Breast epithelium (tissue), 3 donors: ENCODE measurements at regions not wholly inside any gene's neighbourhood (a gene's known extent, or its start where the extent isn't known, plus 50 kb on each side); places are given as distances from the start of the nearest gene placed in this dataset.

ENCODE experiments used
- POLR2A ChIP-seq: fragments of 450-650 bp; IDR thresholded peaks from one replicate; pipeline ENCODE4 v1.6.1; 2016; ENCODE audit warnings: antibody characterized with exemption, mild to moderate bottlenecking, moderate library complexity
- POLR2AphosphoS5 ChIP-seq, 3 donors: sonication (generic); formaldehyde crosslinking; IDR thresholded peaks; one replicate each; pipeline ENCODE4 v1.6.1; 2017; ENCODE audit warnings: antibody characterized with exemption in 3 of 3
- TF ChIP-seq, protein P1 (sequence below), 3 donors: fragments of 450-650 bp; IDR thresholded peaks; one replicate each; pipeline ENCODE4 v1.5.1; 2016 to 2017; ENCODE audit warnings: antibody characterized with exemption in 3 of 3, mild to moderate bottlenecking in 3 of 3, moderate library complexity in 3 of 3

DNA sequence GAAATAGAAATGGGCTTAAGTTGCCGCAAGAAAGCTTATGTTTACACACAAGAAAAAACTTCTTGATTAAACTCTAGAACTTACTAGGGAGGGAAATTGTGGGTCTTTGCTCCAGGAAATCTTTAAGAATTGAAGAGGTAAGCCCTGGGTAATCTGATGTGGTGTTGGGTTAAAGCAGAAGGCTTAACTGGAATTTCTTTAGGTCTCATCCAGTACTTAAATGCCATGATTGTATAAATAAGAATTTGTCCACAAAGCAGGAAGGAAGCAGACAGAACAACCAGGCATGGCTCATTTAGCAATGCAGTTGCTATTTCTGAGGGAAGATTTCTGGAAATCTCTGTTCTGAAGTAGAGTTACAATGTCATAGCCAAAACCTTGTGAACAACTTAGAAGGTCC is 360.4 kb downstream of the KLF5 start:
- TF ChIP-seq POLR2A = no peak
- TF ChIP-seq POLR2AphosphoS5 (IDR thresholded peaks at IDR 0.05) = no peak
- TF ChIP-seq, protein P1, sequence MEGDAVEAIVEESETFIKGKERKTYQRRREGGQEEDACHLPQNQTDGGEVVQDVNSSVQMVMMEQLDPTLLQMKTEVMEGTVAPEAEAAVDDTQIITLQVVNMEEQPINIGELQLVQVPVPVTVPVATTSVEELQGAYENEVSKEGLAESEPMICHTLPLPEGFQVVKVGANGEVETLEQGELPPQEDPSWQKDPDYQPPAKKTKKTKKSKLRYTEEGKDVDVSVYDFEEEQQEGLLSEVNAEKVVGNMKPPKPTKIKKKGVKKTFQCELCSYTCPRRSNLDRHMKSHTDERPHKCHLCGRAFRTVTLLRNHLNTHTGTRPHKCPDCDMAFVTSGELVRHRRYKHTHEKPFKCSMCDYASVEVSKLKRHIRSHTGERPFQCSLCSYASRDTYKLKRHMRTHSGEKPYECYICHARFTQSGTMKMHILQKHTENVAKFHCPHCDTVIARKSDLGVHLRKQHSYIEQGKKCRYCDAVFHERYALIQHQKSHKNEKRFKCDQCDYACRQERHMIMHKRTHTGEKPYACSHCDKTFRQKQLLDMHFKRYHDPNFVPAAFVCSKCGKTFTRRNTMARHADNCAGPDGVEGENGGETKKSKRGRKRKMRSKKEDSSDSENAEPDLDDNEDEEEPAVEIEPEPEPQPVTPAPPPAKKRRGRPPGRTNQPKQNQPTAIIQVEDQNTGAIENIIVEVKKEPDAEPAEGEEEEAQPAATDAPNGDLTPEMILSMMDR (IDR thresholded peaks at IDR 0.05) = no peak
